ENCODE measurements at regions not wholly inside any gene's neighbourhood (a gene's known extent, or its start where the extent isn't known, plus 50 kb on each side); places are given as distances from the start of the nearest gene placed in this dataset.
A peak's percentile ranks its signal among the peaks of the same experiment; 100 is the strongest.
"Not testable (repeated sequence)": the region's sequence is repeated elsewhere in the genome, so short reads cannot be mapped to it uniquely, and the experiment has no call there.

DNA sequence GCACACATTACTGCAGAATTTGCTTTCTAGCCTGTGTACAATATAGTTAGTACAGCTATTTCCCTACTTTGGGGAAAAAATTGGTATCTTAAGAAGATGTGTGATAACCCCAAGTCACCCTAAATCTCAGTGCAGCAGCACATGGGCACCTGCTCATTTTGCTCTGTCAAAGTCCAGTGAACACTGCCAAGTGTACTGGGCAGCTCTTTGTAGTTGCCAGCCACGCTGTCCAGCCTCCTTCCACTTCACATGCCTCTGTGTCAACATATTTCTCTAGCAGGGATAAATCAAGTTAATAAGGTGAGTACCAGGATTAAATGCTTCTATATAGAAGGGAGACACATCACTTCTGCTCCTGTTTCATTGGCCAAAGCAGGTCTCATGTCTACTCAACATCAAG lies 87.1 kb upstream of the CDC14C start:
- Histone ChIP-seq H3K4me1 (no peaks in the 10 kb centered on the region), H3K27me3 (ENCODE audit: insufficient read depth in 3 of 3, low read length in 2 of 3) (no peaks in the 10 kb centered on the region), H3K9me3 (no peaks in the 10 kb centered on the region), H3K36me3 (ENCODE audit: insufficient read depth in 1 of 2, low read depth in 1 of 2) (no peaks in the 10 kb centered on the region), H3K4me3 (no peak overlapping the region), H3K27ac (no peak overlapping the region)
- DNase-seq (no peak), ATAC-seq (no peak)
- intact Hi-C loops (cut with DNase I), result no loop called here
- TF ChIP-seq, protein P1, sequence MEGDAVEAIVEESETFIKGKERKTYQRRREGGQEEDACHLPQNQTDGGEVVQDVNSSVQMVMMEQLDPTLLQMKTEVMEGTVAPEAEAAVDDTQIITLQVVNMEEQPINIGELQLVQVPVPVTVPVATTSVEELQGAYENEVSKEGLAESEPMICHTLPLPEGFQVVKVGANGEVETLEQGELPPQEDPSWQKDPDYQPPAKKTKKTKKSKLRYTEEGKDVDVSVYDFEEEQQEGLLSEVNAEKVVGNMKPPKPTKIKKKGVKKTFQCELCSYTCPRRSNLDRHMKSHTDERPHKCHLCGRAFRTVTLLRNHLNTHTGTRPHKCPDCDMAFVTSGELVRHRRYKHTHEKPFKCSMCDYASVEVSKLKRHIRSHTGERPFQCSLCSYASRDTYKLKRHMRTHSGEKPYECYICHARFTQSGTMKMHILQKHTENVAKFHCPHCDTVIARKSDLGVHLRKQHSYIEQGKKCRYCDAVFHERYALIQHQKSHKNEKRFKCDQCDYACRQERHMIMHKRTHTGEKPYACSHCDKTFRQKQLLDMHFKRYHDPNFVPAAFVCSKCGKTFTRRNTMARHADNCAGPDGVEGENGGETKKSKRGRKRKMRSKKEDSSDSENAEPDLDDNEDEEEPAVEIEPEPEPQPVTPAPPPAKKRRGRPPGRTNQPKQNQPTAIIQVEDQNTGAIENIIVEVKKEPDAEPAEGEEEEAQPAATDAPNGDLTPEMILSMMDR (IDR thresholded peaks at IDR 0.05), result no peak
- 40 to 44% (median 41%) methylated on average over 1 of the region's 1 CpG for WGBS, 3 donors

DNA sequence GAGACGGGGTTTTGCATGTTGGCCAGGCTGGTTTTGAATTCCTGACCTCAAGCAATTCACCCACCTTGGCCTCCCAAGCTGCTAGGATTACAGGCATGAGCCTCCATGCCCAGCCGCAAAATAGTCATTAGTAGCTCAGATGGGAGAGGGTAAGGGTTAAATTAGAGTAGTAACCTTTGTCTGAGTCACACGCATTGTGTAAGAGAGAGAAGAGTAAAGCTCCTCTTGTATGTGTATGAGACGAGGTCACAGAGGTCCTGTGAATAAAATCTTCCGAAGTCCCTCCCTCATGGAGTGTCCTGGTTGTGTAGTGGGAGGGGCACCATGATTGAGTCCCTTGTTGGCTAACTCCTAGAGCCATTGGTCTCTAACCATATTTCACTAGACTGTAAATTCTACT lies 85.2 kb upstream of the CDC14C start:
- ATAC-seq (no peak), DNase-seq (no peak)
- intact Hi-C loops (cut with DNase I), result no loop called here
- no peaks in the 10 kb centered on the region for H3K36me3 ChIP-seq (ENCODE audit: insufficient read depth in 1 of 2, low read depth in 1 of 2)
- no peak overlapping the region for H3K4me3 ChIP-seq
- H3K4me1 ChIP-seq, result no peaks in the 10 kb centered on the region
- no peak overlapping the region for H3K27ac ChIP-seq
- H3K9me3 ChIP-seq, result no peaks in the 10 kb centered on the region
- TF ChIP-seq, protein P1 (IDR thresholded peaks at IDR 0.05), result no peak
- 68 to 69% (median 69%) methylated on average over 5 of the region's 5 CpGs for WGBS, 3 donors
- no peaks in the 10 kb centered on the region for H3K27me3 ChIP-seq (ENCODE audit: insufficient read depth in 3 of 3, low read length in 2 of 3)

DNA sequence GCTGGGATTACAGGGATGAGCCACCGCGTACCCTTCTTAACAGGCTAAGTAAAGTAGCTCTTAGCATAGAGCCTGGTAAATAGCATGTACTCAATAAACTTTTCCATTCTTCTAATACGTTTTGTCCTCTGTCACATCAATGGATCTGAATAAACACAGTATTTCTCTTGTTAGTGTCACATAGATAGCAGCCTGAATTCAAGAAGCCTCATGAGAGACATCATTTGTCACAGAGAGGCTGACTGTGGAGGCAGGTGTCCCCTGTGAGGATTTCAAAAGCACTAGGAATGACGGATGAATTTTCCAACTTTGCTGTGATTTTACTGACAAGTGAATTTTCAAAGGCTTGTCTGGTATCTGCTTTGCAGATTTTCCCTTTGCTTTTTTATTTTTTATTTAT lies 82.6 kb upstream of the CDC14C start:
- no peaks in the 10 kb centered on the region for H3K4me1 ChIP-seq
- no peak overlapping the region for H3K27ac ChIP-seq
- TF ChIP-seq, protein P1 (IDR thresholded peaks at IDR 0.05), result no peak
- H3K9me3 ChIP-seq, result no peaks in the 10 kb centered on the region
- 69 to 86% (median 82%) methylated on average over 4 of the region's 4 CpGs for WGBS, 3 donors
- no peak overlapping the region for H3K4me3 ChIP-seq
- intact Hi-C loops (cut with DNase I), result no loop called here
- DNase-seq (no peak), ATAC-seq (no peak)
- H3K27me3 ChIP-seq (ENCODE audit: insufficient read depth in 3 of 3, low read length in 2 of 3), result no peaks in the 10 kb centered on the region
- no peaks in the 10 kb centered on the region for H3K36me3 ChIP-seq (ENCODE audit: insufficient read depth in 1 of 2, low read depth in 1 of 2)

DNA sequence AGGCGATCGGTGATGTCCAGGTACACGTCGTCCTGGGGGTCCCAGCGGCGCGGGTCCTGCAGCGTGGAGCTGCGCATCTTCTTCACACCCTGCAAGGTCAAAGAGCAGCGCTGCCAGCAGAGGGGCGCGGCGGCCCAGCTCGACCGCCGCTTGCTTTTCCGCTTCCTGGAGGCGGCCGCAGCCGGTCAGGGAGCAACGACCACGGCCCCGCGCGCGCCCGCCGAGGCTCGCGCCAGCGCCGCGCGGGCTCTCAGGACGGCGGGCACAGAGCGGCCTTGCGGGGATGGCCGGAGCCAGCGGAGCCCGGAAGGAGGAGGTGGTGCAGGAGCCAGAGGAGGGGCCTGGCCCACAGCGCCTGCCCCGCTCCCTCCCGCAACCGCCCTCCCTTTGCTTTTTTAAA lies 76.4 kb upstream of the CDC14C start:
- DNase-seq (peak in 1 of 2 donors; percentile 36), ATAC-seq (no peak)
- no peaks in the 10 kb centered on the region for H3K4me1 ChIP-seq
- H3K27ac ChIP-seq, result no peak overlapping the region
- no peak overlapping the region for H3K4me3 ChIP-seq
- no peaks in the 10 kb centered on the region for H3K9me3 ChIP-seq
- intact Hi-C loops (cut with DNase I), result no loop called here
- H3K27me3 ChIP-seq (ENCODE audit: insufficient read depth in 3 of 3, low read length in 2 of 3), result no peaks in the 10 kb centered on the region
- H3K36me3 ChIP-seq (ENCODE audit: insufficient read depth in 1 of 2, low read depth in 1 of 2), result no peaks in the 10 kb centered on the region
- TF ChIP-seq, protein P1 (IDR thresholded peaks at IDR 0.05), result no peak
- WGBS, 3 donors, result 31 to 33% (median 32%) methylated on average over 41 to 45 of the region's 45 CpGs

DNA sequence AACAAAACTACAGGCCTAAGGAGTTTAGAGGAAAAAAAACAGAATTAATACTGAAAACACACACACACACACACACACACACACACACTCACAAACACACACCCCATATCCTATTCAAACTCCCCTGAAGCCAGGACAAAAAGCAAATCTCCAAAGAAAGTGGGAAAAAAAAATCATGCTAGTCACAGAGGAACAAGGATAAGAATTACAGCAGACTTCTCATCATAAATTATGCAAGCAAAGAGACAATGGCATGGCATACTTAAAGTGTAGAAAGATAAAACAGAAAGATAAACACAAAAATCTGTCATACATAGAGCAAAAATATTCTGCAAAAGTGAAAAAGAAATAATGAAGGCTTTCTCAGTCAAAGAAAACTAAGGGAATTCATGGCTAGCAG lies 63.9 kb upstream of the CDC14C start:
- H3K27ac ChIP-seq; H3K4me3 ChIP-seq; ATAC-seq; H3K36me3 ChIP-seq (ENCODE audit: insufficient read depth in 1 of 2, low read depth in 1 of 2); H3K9me3 ChIP-seq; H3K27me3 ChIP-seq (ENCODE audit: insufficient read depth in 3 of 3, low read length in 2 of 3); DNase-seq; H3K4me1 ChIP-seq; intact Hi-C loops (cut with DNase I): not testable (repeated sequence)

Measured in psoas muscle (tissue), 7 donors.